Brain microvascular endothelial cell (primary cell): ENCODE measurements at regions not wholly inside any gene's neighbourhood (a gene's known extent, or its start where the extent isn't known, plus 50 kb on each side); places are given as distances from the start of the nearest gene placed in this dataset.
"Not testable (repeated sequence)": the region's sequence is repeated elsewhere in the genome, so short reads cannot be mapped to it uniquely, and the experiment has no call there.

Source experiments
- DNase-seq: peaks from one replicate; pipeline ENCODE4 v3.0.0-alpha.2; 2020
- H3K27ac ChIP-seq: fragments of 250-450 bp; sonication (Bioruptor Pico); 2 replicates; pipeline ENCODE4 v1.5.1; 2020; ENCODE audit warnings: mild to moderate bottlenecking, moderate library complexity
- H3K27me3 ChIP-seq: fragments of 250-450 bp; sonication (Bioruptor Pico); replicated peaks from 2 replicates; pipeline ENCODE4 v1.5.1; 2020; ENCODE audit warnings: mild to moderate bottlenecking
- H3K36me3 ChIP-seq: fragments of 250-450 bp; sonication (Bioruptor Pico); replicated peaks from 2 replicates; pipeline ENCODE4 v1.5.1; 2020; ENCODE audit warnings: mild to moderate bottlenecking
- H3K4me3 ChIP-seq: 2 replicates; pipeline ENCODE4 v1.5.1; 2011; ENCODE audit warnings: low read depth, mild to moderate bottlenecking, control low read depth, low read length, moderate library complexity
- in situ Hi-C: cut with HindIII; loops from 2 replicates; pipeline ENCODE4 v1.10.0; 2017; ENCODE audit warnings: low sequenced_read_pairs, low pct_ligation_motif_present
- TF ChIP-seq, protein P1 (sequence below): IDR thresholded peaks from 2 replicates; pipeline ENCODE4 v1.5.1; 2011; ENCODE audit warnings: low read depth, mild to moderate bottlenecking, moderate library complexity, low read length, control low read depth, inconsistent platforms; ENCODE audit errors: missing control alignments

- Histone ChIP-seq H3K4me3 (no peak overlapping the region), H3K36me3 (no peaks in the 10 kb centered on the region), H3K27me3 (no peaks in the 10 kb centered on the region), H3K27ac (no peak overlapping the region)
- DNase-seq: no peak
- in situ Hi-C loops: no loop called here
- TF ChIP-seq, protein P1, sequence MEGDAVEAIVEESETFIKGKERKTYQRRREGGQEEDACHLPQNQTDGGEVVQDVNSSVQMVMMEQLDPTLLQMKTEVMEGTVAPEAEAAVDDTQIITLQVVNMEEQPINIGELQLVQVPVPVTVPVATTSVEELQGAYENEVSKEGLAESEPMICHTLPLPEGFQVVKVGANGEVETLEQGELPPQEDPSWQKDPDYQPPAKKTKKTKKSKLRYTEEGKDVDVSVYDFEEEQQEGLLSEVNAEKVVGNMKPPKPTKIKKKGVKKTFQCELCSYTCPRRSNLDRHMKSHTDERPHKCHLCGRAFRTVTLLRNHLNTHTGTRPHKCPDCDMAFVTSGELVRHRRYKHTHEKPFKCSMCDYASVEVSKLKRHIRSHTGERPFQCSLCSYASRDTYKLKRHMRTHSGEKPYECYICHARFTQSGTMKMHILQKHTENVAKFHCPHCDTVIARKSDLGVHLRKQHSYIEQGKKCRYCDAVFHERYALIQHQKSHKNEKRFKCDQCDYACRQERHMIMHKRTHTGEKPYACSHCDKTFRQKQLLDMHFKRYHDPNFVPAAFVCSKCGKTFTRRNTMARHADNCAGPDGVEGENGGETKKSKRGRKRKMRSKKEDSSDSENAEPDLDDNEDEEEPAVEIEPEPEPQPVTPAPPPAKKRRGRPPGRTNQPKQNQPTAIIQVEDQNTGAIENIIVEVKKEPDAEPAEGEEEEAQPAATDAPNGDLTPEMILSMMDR: no peak
Measured at GRCh38 chr16:79950932-79951719, 350.6 kb upstream of the MAF start.

DNA sequence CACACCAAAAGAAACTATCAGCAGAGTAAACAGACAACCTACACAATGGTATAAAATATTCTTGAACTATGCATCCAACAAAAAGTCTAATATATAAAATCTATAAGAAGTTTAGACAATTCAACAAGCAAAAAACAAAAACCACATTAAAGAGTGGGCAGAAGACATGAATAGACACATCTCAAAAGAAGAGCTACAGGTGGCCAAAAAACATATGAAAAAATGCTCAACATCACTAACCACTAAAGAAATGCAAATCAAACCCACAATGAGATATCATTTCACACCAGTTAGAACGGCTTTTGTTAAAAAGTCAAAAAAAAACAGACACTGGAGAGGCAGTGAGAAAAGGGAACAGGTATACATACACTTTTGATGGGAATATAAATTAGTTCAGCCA is 348.9 kb upstream of the MAF start:
- H3K27me3 ChIP-seq: no peaks in the 10 kb centered on the region
- H3K27ac ChIP-seq: no peak overlapping the region
- TF ChIP-seq, protein P1: no peak
- in situ Hi-C loops: no loop called here
- no peak for DNase-seq
- no peaks in the 10 kb centered on the region for H3K36me3 ChIP-seq
- no peak overlapping the region for H3K4me3 ChIP-seq

DNA sequence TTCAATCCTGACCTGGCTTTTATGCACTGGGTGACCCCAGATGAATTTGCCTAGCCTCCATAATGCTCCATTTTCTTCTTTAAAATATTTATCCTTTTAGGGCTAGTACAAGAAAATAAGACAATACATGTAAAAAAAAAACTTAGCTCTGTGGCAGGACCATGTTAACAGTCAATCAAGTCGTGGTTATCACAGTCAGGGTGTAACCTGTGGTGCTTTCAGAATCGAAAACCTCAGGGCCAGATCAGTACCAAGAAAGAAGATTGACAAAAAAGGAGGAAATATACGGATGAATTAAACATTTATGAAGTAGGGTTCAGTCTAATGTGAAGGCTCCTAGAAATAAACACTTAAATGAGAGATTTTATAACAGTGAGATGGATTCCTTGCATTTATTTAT is 347.2 kb upstream of the MAF start:
- Histone ChIP-seq H3K27me3 (no peaks in the 10 kb centered on the region), H3K36me3 (no peaks in the 10 kb centered on the region), H3K4me3 (no peak overlapping the region), H3K27ac (no peak overlapping the region)
- in situ Hi-C loops: no loop called here
- TF ChIP-seq, protein P1: no peak
- DNase-seq: no peak

GRCh38 chr16:79946252-79946651 is 345.7 kb upstream of the MAF start:
- in situ Hi-C loops: no loop called here
- no peak overlapping the region for H3K4me3 ChIP-seq
- H3K36me3 ChIP-seq: no peaks in the 10 kb centered on the region
- no peak for DNase-seq
- H3K27me3 ChIP-seq: no peaks in the 10 kb centered on the region
- no peak overlapping the region for H3K27ac ChIP-seq
- TF ChIP-seq, protein P1: no peak

DNA sequence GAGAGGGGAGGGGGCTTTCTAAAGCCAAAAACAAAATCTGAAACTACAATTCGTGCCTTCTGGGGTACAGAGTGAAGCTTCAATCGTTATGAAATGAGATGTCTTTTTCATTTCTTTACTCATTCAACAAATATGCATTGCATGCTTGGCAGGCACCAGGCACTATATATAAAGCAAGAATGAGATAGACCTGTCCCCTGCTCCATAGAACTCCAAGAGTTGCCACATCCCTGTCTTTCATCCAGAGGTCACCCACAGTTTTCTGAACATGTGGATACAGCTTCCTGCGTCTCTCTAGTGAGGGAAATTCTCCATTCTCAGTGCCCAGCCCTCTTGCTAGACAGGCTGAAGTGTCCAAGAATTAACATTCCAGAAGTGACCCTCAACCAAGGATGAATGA is 343.2 kb upstream of the MAF start:
- no peaks in the 10 kb centered on the region for H3K36me3 ChIP-seq
- peak; percentile 52 for DNase-seq
- H3K27me3 ChIP-seq: no peaks in the 10 kb centered on the region
- no peak overlapping the region for H3K4me3 ChIP-seq
- H3K27ac ChIP-seq: peak overlapping the region; percentile 25
- TF ChIP-seq, protein P1: no peak
- in situ Hi-C loops: no loop called here

GRCh38 chr16:79938575-79938974 is 338.0 kb upstream of the MAF start:
- no peak overlapping the region for H3K27ac ChIP-seq
- TF ChIP-seq, protein P1: no peak
- H3K36me3 ChIP-seq: no peaks in the 10 kb centered on the region
- no peak overlapping the region for H3K4me3 ChIP-seq
- in situ Hi-C loops: no loop called here
- DNase-seq: no peak
- no peaks in the 10 kb centered on the region for H3K27me3 ChIP-seq

DNA sequence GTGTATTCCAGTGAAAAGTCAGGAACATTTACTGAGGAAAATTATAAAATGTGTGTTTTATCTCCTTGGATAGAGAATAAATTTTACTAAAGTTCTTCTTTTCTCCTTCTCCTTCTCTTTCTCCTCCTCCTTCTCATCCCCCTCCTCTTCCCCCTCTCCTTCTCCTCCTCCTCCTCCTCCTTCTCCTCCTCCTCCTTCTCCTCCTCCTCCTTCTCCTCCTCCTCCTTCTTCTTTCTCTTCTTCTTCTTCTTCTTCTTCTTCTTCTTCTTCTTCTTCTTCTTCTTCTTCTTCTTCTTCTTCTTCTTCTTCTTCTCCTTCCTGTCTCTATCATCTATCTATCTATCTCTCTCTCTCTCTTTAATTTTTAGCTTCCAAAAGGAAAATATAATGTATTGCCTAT is 337.1 kb upstream of the MAF start:
- in situ Hi-C loops: not testable (repeated sequence)

More for the DNA sequence above, 337.1 kb upstream of the MAF start:
- not testable (repeated sequence) for H3K4me3 ChIP-seq, DNase-seq, H3K36me3 ChIP-seq, H3K27me3 ChIP-seq, H3K27ac ChIP-seq
